Frontal cortex (tissue), 4 donors: ENCODE measurements at regions not wholly inside any gene's neighbourhood (a gene's known extent, or its start where the extent isn't known, plus 50 kb on each side); places are given as distances from the start of the nearest gene placed in this dataset. TPM values are rescaled to one million over a fixed set of nuclear protein-coding genes. Genes with fewer than 3 reads are reported as not detected.

ENCODE experiments used
- DNase-seq, 2 donors: peaks; one replicate each; pipeline ENCODE4 v3.0.0; 2012; ENCODE audit warnings: low spot score in 2 of 2
- FAIRE-seq: peaks from 2 replicates; lab custom pipeline; 2012; peaks lifted over from hg19 to GRCh38; lab: Jason Lieb, UNC
- small RNA-seq: library from RNA; depleted of rRNA; stranded (forward); fragments of <200 nt; gene quantifications from one replicate; pipeline ENCODE3, GENCODE V24; 2014
- donor health status: control.
- donor health status: control.
- donor health status: control.

GRCh38 chr18:22102953-22103646 lies 66.3 kb upstream of the GATA6 start:
- FAIRE-seq (no peak), DNase-seq (no peak)

- DNase-seq (no peak), FAIRE-seq (no peak)
Observed at GRCh38 chr18:22103647-22104031, 65.8 kb upstream of the GATA6 start.

- DNase-seq = no peak
- no peak for FAIRE-seq
Observed at GRCh38 chr18:22106536-22107292, 62.7 kb upstream of the GATA6 start.

GRCh38 chr18:22108674-22109073 lies 60.7 kb upstream of the GATA6 start:
- no peak for FAIRE-seq
- no peak for DNase-seq

DNA sequence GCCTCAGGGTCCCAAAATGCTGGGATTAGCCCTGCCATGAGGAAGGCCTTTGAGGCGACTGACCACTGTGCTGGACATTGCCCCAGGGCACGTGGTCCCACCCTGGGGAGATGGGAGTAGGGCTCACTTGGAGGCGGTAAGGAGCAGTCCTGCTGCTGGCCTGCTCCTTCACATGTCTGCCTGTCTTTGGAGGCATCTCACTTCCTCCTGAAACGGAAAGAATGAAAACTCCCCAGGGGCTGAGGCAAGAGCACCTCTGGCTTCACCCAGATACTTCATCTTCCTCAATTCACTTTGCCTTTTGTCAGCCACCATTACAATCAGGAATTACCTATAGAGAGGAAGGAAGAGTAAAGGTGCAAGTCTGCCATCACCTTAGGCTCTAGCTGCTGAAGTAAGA lies 59.9 kb upstream of the GATA6 start:
- no peak for DNase-seq
- no peak for FAIRE-seq

DNA sequence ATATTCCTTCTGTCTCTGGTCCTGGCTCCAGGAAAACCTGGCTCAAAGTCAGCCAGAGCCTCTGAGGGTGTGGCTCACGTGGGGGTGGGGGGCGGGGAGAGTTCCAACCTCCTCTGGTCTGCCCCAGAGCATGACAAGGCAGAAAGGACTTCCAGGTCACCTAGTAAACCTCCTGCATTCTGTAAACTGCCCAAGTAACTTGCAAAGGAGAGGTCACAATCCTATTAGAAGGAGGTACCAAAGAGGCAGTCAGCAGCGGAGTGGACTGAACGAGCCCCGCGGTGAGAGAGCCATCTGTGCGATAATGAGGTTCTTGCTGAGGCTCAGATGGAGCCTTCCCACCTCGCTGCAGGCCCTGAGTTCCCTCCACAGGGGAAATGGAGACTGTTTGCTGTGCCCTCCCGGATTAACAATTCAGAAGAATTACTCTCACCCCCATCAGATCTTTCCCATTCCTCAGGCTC lies 58.9 kb upstream of the GATA6 start:
- no peak for DNase-seq
- FAIRE-seq = no peak

GRCh38 chr18:22112215-22112614 lies 57.2 kb upstream of the GATA6 start:
- FAIRE-seq (no peak), DNase-seq (no peak)

- DNase-seq = no peak
- FAIRE-seq = no peak
Observed at GRCh38 chr18:22113144-22113844, 56.1 kb upstream of the GATA6 start.

DNA sequence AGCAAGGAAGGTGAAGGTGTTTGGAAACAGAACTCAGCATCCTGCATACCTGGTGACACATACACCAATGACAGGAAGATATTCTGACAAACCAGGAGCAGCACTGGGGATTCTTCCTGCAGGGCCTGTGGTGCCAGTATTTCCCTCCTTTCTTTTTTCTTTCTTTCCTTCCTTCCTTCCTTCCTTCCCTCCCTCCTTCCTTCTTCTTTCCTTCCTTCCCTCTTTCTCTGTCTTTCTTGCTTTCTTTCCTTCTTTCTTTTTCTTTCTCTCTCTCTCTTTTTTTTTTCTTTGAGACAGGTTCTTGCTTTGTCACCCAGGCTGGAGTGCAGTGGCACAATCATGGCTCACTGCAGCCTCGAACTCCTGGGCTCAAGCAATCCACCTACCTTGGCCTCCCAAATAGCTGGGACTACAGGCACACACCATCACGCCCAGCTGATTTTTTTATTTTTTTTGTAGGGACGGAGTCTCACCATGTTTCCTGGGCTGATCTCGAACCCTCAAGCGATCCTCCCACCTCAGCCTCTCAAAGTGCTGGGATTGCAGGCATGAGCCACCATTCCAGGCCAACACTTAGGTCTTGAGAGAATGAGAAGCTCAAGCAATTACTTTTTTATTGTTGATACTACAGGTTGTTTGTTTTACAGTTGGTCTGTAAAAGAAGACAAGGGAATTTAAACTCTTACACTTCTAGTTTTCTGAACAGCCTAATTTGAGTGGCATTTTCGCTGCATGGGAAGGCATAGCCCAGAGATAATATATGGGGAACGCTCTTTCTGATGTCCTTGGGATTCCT lies 54.7 kb upstream of the GATA6 start:
- DNase-seq = no peak
- no peak for FAIRE-seq

DNA sequence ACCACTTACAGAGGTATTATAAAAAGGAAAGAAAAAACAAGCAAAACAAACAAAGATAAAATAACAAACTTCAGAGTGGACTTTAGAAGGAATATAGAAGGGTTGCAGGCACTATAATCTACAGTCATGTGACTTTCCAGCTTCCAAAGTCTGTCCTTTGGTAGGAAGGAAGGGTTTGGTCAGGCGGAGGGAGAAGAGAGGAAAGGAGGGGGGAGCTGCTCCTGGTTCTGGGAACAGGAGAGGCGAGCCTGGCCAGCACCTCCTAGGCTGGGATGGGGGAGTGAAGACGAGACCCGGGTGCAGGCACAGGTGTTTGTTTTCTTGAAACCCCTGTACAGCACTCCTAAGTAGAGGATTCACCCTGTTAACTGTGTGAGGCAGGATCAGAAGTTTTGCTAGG lies 53.8 kb upstream of the GATA6 start:
- DNase-seq (no peak), FAIRE-seq (no peak)

Small RNA genes lying in the stretch of these regions (small RNA-seq; reads per million reads assigned to genes)
- gene RNA5SP451 = not detected
